ENCODE measurements at regions not wholly inside any gene's neighbourhood (a gene's known extent, or its start where the extent isn't known, plus 50 kb on each side); places are given as distances from the start of the nearest gene placed in this dataset.

- H3K9me3 ChIP-seq (ENCODE audit: control insufficient read depth in 5 of 5, low read length in 5 of 5) = no peaks in the 10 kb centered on the region
- peaks cover 0 to 4% (median 0%) of the 10 kb centered on the region in 5 donors for H3K27me3 ChIP-seq (ENCODE audit: control insufficient read depth in 5 of 5, insufficient read depth in 4 of 5, low read length in 5 of 5)
- no peak overlapping the region for H3K27ac ChIP-seq (ENCODE audit: low read depth, low read length)
- no peaks in the 10 kb centered on the region for H3K36me3 ChIP-seq (ENCODE audit: control insufficient read depth in 5 of 5, insufficient read depth in 5 of 5, low read length in 5 of 5)
- no peaks in the 10 kb centered on the region for H3K4me1 ChIP-seq (ENCODE audit: control insufficient read depth in 5 of 5, insufficient read depth in 5 of 5, low read length in 5 of 5)
- no peak overlapping the region for H3K4me3 ChIP-seq (ENCODE audit: low read depth in 1 of 5, low read length in 5 of 5)
- no peak overlapping the region for H3K9ac ChIP-seq (ENCODE audit: low read length in 5 of 5)
Observed at GRCh38 chr5:163645421-163646416, 140.3 kb downstream of the MAT2B start.

GRCh38 chr5:163649514-163649913 is 144.1 kb downstream of the MAT2B start:
- Histone ChIP-seq H3K9ac (ENCODE audit: low read length in 5 of 5) (no peak overlapping the region), H3K4me1 (ENCODE audit: control insufficient read depth in 5 of 5, insufficient read depth in 5 of 5, low read length in 5 of 5) (no peaks in the 10 kb centered on the region), H3K27ac (ENCODE audit: low read depth, low read length) (no peak overlapping the region), H3K27me3 (ENCODE audit: control insufficient read depth in 5 of 5, insufficient read depth in 4 of 5, low read length in 5 of 5) (peaks cover 0 to 4% (median 0%) of the 10 kb centered on the region in 5 donors), H3K36me3 (ENCODE audit: control insufficient read depth in 5 of 5, insufficient read depth in 5 of 5, low read length in 5 of 5) (no peaks in the 10 kb centered on the region), H3K9me3 (ENCODE audit: control insufficient read depth in 5 of 5, low read length in 5 of 5) (peaks cover 0 to 7% (median 0%) of the 10 kb centered on the region in 5 donors), H3K4me3 (ENCODE audit: low read depth in 1 of 5, low read length in 5 of 5) (no peak overlapping the region)

GRCh38 chr5:163653526-163653925 is 148.1 kb downstream of the MAT2B start:
- H3K27ac ChIP-seq (ENCODE audit: low read depth, low read length) = no peak overlapping the region
- peaks cover 0 to 7% (median 0%) of the 10 kb centered on the region in 5 donors for H3K9me3 ChIP-seq (ENCODE audit: control insufficient read depth in 5 of 5, low read length in 5 of 5)
- H3K36me3 ChIP-seq (ENCODE audit: control insufficient read depth in 5 of 5, insufficient read depth in 5 of 5, low read length in 5 of 5) = no peaks in the 10 kb centered on the region
- H3K9ac ChIP-seq (ENCODE audit: low read length in 5 of 5) = no peak overlapping the region
- no peak overlapping the region for H3K4me3 ChIP-seq (ENCODE audit: low read depth in 1 of 5, low read length in 5 of 5)
- no peaks in the 10 kb centered on the region for H3K27me3 ChIP-seq (ENCODE audit: control insufficient read depth in 5 of 5, insufficient read depth in 4 of 5, low read length in 5 of 5)
- H3K4me1 ChIP-seq (ENCODE audit: control insufficient read depth in 5 of 5, insufficient read depth in 5 of 5, low read length in 5 of 5) = no peaks in the 10 kb centered on the region

DNA sequence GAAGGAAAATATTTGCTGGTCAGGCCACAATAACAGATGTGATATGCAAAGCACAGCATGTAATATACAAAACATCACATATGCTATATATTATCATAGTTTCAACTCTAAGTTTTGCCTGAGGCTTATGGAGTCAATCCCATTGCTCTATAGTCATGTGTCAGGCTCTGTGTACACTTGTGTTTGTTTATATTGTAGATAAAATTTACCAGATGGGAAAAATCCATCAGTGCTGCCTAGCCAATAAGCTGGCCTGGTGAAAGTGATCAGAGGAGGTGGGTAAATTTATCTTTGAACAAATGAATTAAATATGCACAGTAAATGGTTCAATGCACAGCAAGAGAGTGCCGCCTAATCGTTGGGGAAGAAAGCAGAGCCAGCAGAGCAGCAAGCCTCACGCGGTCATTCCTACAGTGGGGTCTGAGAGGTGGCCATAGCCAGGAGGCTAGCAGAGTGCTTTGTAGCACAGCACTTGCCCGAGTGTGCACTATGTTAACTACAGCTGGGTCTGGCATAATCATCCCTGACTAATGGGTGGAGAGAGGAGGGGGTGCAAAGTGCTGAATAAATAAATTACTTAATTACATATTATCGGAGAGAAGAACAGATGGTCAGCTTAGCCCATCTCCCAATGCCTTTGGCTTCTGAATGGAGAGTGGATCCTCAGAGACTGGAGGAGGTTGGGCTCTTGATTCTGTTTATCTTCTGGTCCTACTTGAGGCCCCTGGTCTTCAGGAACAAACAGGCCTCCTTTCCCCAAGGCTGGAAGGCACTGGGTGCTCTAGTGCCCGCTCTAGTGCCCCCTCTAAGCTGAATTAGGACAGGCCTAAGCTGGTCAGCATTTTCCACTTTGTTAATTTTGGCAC is 153.5 kb downstream of the MAT2B start:
- H3K9ac ChIP-seq (ENCODE audit: low read length in 5 of 5) = no peak overlapping the region
- no peaks in the 10 kb centered on the region for H3K27me3 ChIP-seq (ENCODE audit: control insufficient read depth in 5 of 5, insufficient read depth in 4 of 5, low read length in 5 of 5)
- H3K4me3 ChIP-seq (ENCODE audit: low read depth in 1 of 5, low read length in 5 of 5) = no peak overlapping the region
- H3K27ac ChIP-seq (ENCODE audit: low read depth, low read length) = no peak overlapping the region
- no peaks in the 10 kb centered on the region for H3K36me3 ChIP-seq (ENCODE audit: control insufficient read depth in 5 of 5, insufficient read depth in 5 of 5, low read length in 5 of 5)
- peaks cover 0 to 2% (median 0%) of the 10 kb centered on the region in 5 donors for H3K9me3 ChIP-seq (ENCODE audit: control insufficient read depth in 5 of 5, low read length in 5 of 5)
- H3K4me1 ChIP-seq (ENCODE audit: control insufficient read depth in 5 of 5, insufficient read depth in 5 of 5, low read length in 5 of 5) = no peaks in the 10 kb centered on the region

- Histone ChIP-seq H3K36me3 (ENCODE audit: control insufficient read depth in 5 of 5, insufficient read depth in 5 of 5, low read length in 5 of 5) (no peaks in the 10 kb centered on the region), H3K4me1 (ENCODE audit: control insufficient read depth in 5 of 5, insufficient read depth in 5 of 5, low read length in 5 of 5) (no peaks in the 10 kb centered on the region), H3K27me3 (ENCODE audit: control insufficient read depth in 5 of 5, insufficient read depth in 4 of 5, low read length in 5 of 5) (no peaks in the 10 kb centered on the region), H3K9ac (ENCODE audit: low read length in 5 of 5) (no peak overlapping the region), H3K27ac (ENCODE audit: low read depth, low read length) (no peak overlapping the region), H3K4me3 (ENCODE audit: low read depth in 1 of 5, low read length in 5 of 5) (no peak overlapping the region), H3K9me3 (ENCODE audit: control insufficient read depth in 5 of 5, low read length in 5 of 5) (no peaks in the 10 kb centered on the region)
Observed at GRCh38 chr5:163659568-163659902, 154.1 kb downstream of the MAT2B start.

DNA sequence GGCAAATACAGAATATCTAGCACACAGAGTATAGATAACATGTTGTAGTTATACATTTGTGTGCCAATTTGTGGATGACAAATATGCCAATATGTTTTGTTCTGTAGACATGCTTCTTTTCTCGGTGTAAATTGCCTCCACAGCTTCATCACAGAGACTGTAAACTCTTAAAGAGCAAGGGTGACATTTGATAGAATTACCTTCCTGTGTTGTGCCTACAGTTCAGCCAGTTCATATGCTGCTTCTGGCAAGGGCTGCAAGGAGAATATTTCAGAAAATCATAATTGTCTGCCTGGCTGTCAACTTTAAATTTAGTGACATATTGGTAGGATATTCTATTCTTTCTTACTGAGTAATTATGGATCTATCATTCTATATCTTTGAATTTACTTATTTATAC is 155.1 kb downstream of the MAT2B start:
- Histone ChIP-seq H3K36me3 (ENCODE audit: control insufficient read depth in 5 of 5, insufficient read depth in 5 of 5, low read length in 5 of 5) (no peaks in the 10 kb centered on the region), H3K4me3 (ENCODE audit: low read depth in 1 of 5, low read length in 5 of 5) (no peak overlapping the region), H3K27me3 (ENCODE audit: control insufficient read depth in 5 of 5, insufficient read depth in 4 of 5, low read length in 5 of 5) (no peaks in the 10 kb centered on the region), H3K4me1 (ENCODE audit: control insufficient read depth in 5 of 5, insufficient read depth in 5 of 5, low read length in 5 of 5) (no peaks in the 10 kb centered on the region), H3K9ac (ENCODE audit: low read length in 5 of 5) (no peak overlapping the region), H3K9me3 (ENCODE audit: control insufficient read depth in 5 of 5, low read length in 5 of 5) (no peaks in the 10 kb centered on the region), H3K27ac (ENCODE audit: low read depth, low read length) (no peak overlapping the region)

DNA sequence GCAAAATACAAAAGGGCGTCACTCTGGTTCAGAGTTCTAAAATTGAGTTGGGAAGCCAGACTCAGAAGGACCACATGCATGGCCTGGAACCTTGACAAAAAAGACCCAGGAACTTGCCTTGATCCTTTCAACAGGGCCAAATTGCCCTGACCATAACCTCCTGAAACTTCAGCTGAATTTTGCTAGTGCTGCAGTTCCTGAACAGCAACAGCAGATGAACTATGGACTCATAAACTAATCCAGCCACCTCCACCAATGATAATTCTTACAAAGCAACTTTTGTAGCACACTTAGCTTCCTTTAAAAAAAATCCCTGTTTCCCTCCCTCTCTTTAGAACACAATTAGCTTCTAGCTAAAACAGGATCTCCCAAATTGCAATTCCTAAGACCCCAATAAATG is 155.9 kb downstream of the MAT2B start:
- Histone ChIP-seq H3K4me1 (ENCODE audit: control insufficient read depth in 5 of 5, insufficient read depth in 5 of 5, low read length in 5 of 5) (no peaks in the 10 kb centered on the region), H3K4me3 (ENCODE audit: low read depth in 1 of 5, low read length in 5 of 5) (no peak overlapping the region), H3K27me3 (ENCODE audit: control insufficient read depth in 5 of 5, insufficient read depth in 4 of 5, low read length in 5 of 5) (no peaks in the 10 kb centered on the region), H3K27ac (ENCODE audit: low read depth, low read length) (no peak overlapping the region), H3K36me3 (ENCODE audit: control insufficient read depth in 5 of 5, insufficient read depth in 5 of 5, low read length in 5 of 5) (no peaks in the 10 kb centered on the region), H3K9me3 (ENCODE audit: control insufficient read depth in 5 of 5, low read length in 5 of 5) (no peaks in the 10 kb centered on the region), H3K9ac (ENCODE audit: low read length in 5 of 5) (no peak overlapping the region)

- Histone ChIP-seq H3K27ac (ENCODE audit: low read depth, low read length) (no peak overlapping the region), H3K36me3 (ENCODE audit: control insufficient read depth in 5 of 5, insufficient read depth in 5 of 5, low read length in 5 of 5) (no peaks in the 10 kb centered on the region), H3K9ac (ENCODE audit: low read length in 5 of 5) (no peak overlapping the region), H3K27me3 (ENCODE audit: control insufficient read depth in 5 of 5, insufficient read depth in 4 of 5, low read length in 5 of 5) (no peaks in the 10 kb centered on the region), H3K9me3 (ENCODE audit: control insufficient read depth in 5 of 5, low read length in 5 of 5) (no peaks in the 10 kb centered on the region), H3K4me1 (ENCODE audit: control insufficient read depth in 5 of 5, insufficient read depth in 5 of 5, low read length in 5 of 5) (no peaks in the 10 kb centered on the region), H3K4me3 (ENCODE audit: low read depth in 1 of 5, low read length in 5 of 5) (no peak overlapping the region)
Observed at GRCh38 chr5:163670036-163670435, 164.6 kb downstream of the MAT2B start.

GRCh38 chr5:163677092-163677491 is 171.7 kb downstream of the MAT2B start:
- no peaks in the 10 kb centered on the region for H3K27me3 ChIP-seq (ENCODE audit: control insufficient read depth in 5 of 5, insufficient read depth in 4 of 5, low read length in 5 of 5)
- H3K4me1 ChIP-seq (ENCODE audit: control insufficient read depth in 5 of 5, insufficient read depth in 5 of 5, low read length in 5 of 5) = no peaks in the 10 kb centered on the region
- no peak overlapping the region for H3K4me3 ChIP-seq (ENCODE audit: low read depth in 1 of 5, low read length in 5 of 5)
- no peaks in the 10 kb centered on the region for H3K9me3 ChIP-seq (ENCODE audit: control insufficient read depth in 5 of 5, low read length in 5 of 5)
- no peaks in the 10 kb centered on the region for H3K36me3 ChIP-seq (ENCODE audit: control insufficient read depth in 5 of 5, insufficient read depth in 5 of 5, low read length in 5 of 5)
- H3K27ac ChIP-seq (ENCODE audit: low read depth, low read length) = no peak overlapping the region
- no peak overlapping the region for H3K9ac ChIP-seq (ENCODE audit: low read length in 5 of 5)

- H3K9me3 ChIP-seq (ENCODE audit: control insufficient read depth in 5 of 5, low read length in 5 of 5) = no peaks in the 10 kb centered on the region
- H3K9ac ChIP-seq (ENCODE audit: low read length in 5 of 5) = no peak overlapping the region
- H3K36me3 ChIP-seq (ENCODE audit: control insufficient read depth in 5 of 5, insufficient read depth in 5 of 5, low read length in 5 of 5) = no peaks in the 10 kb centered on the region
- no peaks in the 10 kb centered on the region for H3K4me1 ChIP-seq (ENCODE audit: control insufficient read depth in 5 of 5, insufficient read depth in 5 of 5, low read length in 5 of 5)
- H3K27ac ChIP-seq (ENCODE audit: low read depth, low read length) = no peak overlapping the region
- H3K27me3 ChIP-seq (ENCODE audit: control insufficient read depth in 5 of 5, insufficient read depth in 4 of 5, low read length in 5 of 5) = no peaks in the 10 kb centered on the region
- H3K4me3 ChIP-seq (ENCODE audit: low read depth in 1 of 5, low read length in 5 of 5) = no peak overlapping the region
Observed at GRCh38 chr5:163682234-163682633, 176.8 kb downstream of the MAT2B start.

Measured in subcutaneous abdominal adipose tissue (tissue), 5 donors.